HG03135 (cell line): ENCODE measurements at regions not wholly inside any gene's neighbourhood (a gene's known extent, or its start where the extent isn't known, plus 50 kb on each side); places are given as distances from the start of the nearest gene placed in this dataset.
"Not testable (repeated sequence)": the region's sequence is repeated elsewhere in the genome, so short reads cannot be mapped to it uniquely, and the experiment has no call there.

Experiments used
- ATAC-seq: cut with Tn5 transposase; IDR thresholded peaks from one replicate; pipeline ENCODE4 v1.9.1; 2021; ENCODE audit warnings: mild to moderate bottlenecking, moderate library complexity; ENCODE audit not compliant: unreplicated experiment

DNA sequence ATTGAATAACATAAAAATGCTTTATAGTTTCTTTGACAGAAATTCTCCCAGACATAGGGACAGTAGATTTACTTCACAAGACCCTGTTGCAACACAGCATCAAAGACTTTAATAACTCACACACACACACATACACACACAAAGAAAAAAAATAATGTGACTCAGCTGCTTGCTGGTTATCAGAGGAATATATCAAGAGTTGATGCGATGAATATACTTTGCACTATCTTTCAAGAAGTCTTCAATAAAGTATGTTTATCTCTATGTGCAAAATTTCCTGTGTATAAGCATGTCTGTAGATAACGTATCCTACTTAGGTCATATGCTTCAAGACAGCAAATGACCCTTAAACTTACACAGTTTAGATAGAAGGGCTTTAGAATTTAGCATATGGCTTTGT, 243.1 kb downstream of the ARL4A start:
- ATAC-seq: no peak

GRCh38 chr7:12931465-12931864, 244.0 kb downstream of the ARL4A start:
- not testable (repeated sequence) for ATAC-seq

DNA sequence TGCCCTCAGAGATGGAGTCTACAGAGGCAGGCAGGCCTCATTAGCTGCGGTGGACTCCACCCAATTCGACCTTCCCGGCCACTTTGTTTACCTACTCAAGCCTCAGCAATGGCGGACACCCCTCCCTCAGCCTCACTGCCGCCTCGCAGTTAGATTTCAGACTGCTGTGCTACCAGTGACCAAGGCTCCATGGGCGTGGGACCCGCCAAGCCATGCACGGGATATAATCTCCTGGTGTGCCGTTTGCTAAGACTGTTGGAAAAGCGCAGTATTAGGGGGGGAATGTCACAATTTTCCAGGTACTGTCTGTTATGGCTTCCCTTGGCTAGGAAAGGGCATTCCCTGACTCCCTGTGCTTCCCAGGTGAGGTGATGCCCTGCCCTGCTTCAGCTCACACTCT, 252.3 kb downstream of the ARL4A start:
- ATAC-seq: no peak

GRCh38 chr7:12941512-12941911, 254.1 kb downstream of the ARL4A start:
- no peak for ATAC-seq

- ATAC-seq: no peak
Observed at GRCh38 chr7:12942609-12943008, 255.2 kb downstream of the ARL4A start.

GRCh38 chr7:12943781-12944180, 256.3 kb downstream of the ARL4A start:
- no peak for ATAC-seq

GRCh38 chr7:12945901-12946300, 258.5 kb downstream of the ARL4A start:
- ATAC-seq: no peak

DNA sequence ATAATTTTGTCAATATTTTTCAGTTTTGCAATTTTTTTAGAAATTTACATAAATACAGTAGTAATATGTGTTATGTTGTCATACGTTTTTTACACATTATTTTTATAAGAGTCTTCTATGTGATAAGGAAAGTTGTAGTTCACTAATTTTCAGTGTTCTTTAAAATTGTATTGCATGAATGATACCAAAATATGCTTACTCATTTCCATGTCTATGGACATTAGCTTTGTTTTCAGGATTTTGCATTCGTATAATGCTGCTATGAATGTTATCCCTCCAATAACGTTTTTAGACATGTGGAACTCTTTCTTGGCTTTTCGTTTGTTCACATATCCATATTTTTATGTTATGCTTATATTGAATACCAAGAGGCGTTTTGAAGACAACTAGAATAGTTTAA, 260.0 kb downstream of the ARL4A start:
- no peak for ATAC-seq

DNA sequence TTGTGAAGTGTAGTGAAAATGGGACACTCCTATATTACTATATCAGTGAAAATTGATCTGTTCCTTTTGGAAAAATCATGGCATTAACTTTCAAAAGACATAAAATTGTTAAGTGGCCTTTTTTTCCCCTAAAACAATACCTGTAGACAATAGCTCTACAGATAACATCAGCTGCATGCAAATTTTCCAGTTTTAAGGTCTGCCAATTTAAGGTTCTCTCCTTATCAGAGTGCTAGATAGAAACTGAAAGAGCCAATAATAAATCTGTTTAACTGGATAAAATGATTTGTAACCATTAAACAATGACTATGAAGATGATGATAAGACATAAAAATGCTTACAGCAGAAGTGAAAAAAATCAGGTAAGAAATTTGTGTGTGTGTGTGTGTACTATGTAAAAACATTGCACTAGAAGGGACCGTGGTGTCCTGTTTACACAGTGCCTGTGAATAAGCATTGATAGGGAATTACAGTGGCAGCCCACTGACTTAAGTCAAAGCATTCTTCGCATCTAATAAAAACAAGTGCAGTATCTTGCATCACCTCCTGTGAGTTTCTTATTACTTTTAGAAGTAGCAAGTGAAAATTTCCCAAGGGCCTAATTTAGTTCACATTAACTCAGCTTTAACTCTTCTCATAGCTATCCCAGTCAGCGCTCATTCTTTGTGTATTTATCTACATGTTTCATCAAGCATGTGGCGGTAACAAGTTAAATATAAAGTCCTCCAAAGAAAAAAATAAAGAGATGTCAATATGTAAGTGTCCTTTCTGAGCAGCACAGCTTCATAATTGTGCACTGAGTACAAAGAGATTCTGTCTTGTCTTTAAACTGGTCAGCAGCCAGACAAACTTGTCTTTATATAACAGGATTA, 261.9 kb downstream of the ARL4A start:
- ATAC-seq: no peak

DNA sequence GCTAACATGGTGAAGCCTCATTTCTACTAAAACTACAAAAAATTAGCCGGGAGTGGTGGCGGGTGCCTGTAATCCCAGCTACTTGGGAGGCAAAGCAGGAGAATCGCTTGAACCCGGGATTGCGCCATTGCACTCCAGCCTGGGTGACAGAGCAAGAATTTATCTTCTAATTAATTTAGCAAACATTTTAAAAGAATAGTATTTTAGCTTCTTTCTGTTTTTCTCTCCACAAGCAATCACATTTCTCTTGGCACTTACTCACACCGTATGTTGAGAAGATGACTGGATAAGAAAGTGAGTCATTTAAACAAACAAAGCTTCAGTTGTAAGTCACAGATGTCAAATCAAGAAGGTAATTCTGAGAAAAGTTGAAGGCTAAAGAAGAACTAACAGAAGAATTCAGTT, 264.0 kb downstream of the ARL4A start:
- ATAC-seq: no peak

DNA sequence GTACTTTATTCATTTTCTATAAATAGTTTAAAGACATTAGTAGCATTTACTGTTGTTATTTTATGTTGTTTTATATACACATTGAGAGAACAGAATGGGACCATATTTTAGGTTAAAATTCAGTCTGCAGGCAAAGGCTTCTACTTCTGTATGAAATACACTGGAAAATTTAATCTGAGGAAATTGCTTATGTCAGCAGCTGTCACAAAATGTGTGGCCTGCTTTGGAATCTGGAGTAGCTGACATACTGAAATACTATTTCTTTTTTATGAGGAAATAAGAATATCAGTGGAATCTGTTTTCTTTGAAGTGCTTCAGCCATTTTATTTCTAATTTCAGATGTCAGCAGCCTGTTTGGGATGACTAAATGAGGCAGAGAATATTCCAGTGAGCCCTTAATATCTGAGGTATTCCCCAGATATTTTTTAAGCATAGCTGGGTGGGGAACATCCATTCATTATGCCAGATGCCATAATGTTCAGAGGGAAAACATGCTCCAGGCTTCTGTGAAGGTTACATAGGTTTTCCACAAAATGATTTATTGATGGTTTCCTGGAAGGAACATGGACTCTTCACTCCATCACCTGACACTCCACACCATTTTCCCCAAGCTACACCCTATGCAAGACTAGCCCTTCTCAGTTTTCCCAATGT, 267.1 kb downstream of the ARL4A start:
- no peak for ATAC-seq

GRCh38 chr7:12957487-12957886, 270.1 kb downstream of the ARL4A start:
- ATAC-seq: no peak

DNA sequence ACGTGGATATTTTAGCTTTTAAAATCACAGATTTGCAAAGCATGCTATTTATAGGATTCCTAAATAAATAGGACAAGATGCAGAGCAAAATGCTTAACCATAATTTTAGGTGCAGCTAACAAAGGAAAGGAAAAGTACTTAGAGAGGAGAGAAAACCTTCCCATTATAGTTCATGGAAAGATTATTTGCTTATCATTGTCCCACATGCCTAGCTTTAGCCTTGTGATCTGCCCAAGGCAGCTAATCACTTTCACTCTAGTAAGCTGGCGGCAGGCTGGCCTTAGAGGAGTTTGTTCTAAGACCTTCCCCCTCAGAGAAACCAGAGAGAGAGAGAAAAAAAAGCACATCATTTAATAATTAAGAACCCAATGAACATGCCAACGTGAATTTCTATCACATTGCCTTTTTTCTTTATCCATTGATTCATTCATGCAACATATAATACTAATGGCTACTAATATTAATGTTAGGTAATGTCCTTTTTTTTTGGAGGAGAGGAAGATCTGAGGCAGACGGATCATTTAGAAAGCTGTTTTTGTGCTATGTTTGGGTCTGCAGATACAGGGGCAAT, 274.6 kb downstream of the ARL4A start:
- no peak for ATAC-seq

DNA sequence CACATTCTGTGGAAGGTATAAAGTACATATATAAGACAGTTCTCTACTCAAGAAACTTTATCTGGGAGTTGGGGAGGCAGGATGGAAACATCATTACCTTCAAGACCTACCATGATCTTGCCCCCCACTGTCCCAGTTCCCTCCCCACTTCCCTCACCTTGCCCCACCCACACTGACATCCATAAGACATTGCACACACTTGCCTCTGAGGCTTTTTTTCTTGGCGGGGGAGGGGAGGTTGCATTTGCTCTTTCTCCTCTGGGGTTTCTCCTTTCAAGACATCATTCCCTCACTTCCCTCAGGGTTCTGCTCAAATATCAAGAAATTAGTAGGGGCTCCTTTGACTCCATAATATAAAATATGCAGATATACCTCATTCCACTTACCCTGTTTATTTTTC, 276.0 kb downstream of the ARL4A start:
- no peak for ATAC-seq

GRCh38 chr7:12964836-12965235, 277.4 kb downstream of the ARL4A start:
- no peak for ATAC-seq

DNA sequence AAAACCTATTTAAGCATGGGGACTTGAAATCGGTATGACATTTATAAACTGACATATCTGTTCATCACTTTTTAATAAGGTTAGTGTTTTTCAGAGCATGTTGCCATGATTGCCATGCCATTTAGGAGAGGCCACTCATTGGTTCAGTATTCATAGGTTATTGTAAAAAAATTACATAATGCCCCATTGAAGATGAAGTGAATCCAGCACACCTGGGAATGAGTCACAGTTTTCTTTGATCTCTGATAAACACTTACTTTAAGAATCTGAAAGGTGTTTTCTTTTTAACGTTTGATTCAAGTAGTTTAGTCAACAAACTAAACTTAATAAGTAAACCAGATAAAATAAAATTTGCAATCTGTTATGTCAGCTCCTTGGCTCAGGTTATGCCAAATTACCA, 278.3 kb downstream of the ARL4A start:
- ATAC-seq: no peak

DNA sequence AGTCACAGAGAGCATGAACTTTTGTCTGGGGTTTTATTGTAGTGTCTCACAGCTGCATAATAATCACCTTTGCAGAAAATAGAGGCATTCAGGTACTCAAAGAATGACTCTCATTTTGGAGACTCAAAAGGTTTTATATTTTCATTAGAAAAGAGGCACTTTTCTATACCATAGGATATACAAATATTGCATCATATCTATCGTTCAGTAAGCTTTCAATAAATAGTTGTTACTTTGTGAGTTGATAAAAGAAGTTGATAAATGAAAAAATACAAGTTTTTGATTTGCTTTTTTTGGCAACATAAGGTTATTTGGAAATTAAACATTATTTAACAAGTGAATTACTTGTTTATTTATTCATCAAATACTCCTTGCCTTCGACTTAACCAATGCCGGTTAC, 279.9 kb downstream of the ARL4A start:
- no peak for ATAC-seq

- no peak for ATAC-seq
Observed at GRCh38 chr7:12968836-12969422, 281.5 kb downstream of the ARL4A start.

- no peak for ATAC-seq
Observed at GRCh38 chr7:12970626-12971025, 283.2 kb downstream of the ARL4A start.

DNA sequence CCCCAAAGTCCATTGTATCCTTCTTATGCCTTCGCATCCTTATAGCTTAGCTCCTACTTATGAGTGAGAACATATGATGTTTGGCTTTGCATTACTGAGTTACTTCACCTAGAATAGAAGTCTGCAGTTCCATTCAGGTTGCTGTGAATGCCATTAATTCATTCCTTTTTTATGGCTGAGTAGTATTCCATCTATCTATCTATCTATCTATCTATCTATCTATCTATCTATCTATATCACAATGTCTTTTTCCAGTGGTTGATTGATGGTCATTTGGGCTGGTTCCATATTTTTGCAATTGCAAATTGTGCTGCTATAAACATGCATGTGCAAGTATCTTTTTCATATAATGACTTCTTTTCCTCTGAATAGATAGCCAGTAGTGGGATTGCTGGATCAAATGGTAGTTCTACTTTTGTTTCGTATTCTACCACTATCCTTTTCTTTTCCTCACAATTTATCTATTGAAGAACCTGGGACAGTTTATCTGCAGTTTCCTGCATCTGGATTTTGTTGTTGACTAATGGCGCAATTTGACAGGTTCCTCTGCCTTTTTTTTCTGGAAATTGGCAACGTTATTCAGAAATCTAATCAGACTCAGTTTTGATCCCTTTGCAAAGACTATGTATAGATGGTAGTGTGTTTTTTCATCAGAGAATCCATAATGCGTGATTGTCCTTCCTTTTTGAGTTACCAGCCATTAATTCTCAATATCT, 287.2 kb downstream of the ARL4A start:
- ATAC-seq: no peak

DNA sequence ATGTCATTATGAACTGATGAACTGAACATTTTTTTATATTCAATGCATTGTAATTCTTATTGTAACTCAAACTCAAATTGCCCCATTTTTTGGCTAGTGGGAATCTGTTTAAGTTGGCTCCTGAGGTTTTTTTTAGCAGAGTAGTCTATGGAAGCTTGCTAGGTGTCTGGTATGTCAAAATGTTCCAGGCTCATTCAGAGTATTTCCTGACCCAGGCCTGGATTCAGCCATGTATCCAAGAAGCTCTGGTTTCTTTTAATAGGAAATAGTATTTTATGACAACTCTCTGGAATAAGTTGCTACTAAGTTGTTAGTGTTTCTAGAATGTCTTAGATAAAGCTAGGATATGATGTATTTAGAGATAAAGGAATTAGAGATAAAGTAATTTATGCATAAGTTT, 288.0 kb downstream of the ARL4A start:
- no peak for ATAC-seq
